ENCODE measurements at regions not wholly inside any gene's neighbourhood (a gene's known extent, or its start where the extent isn't known, plus 50 kb on each side); places are given as distances from the start of the nearest gene placed in this dataset.
"Not testable (repeated sequence)": the region's sequence is repeated elsewhere in the genome, so short reads cannot be mapped to it uniquely, and the experiment has no call there.

GRCh38 chr12:60184096-60184495 is 588.3 kb downstream of the SLC16A7 start:
- no peak for DNase-seq (ENCODE audit: low read depth in 4 of 4, low spot score in 3 of 4)

- no peak for DNase-seq (ENCODE audit: low read depth in 4 of 4, low spot score in 3 of 4)
Observed at GRCh38 chr12:60185060-60185459, 589.2 kb downstream of the SLC16A7 start.

GRCh38 chr12:60191271-60191670 is 595.4 kb downstream of the SLC16A7 start:
- no peak for DNase-seq (ENCODE audit: low read depth in 4 of 4, low spot score in 3 of 4)

- DNase-seq (ENCODE audit: low read depth in 4 of 4, low spot score in 3 of 4) = no peak
Observed at GRCh38 chr12:60191676-60192359, 596.0 kb downstream of the SLC16A7 start.

GRCh38 chr12:60194678-60195077 is 598.8 kb downstream of the SLC16A7 start:
- DNase-seq (ENCODE audit: low read depth in 4 of 4, low spot score in 3 of 4) = no peak

- DNase-seq (ENCODE audit: low read depth in 4 of 4, low spot score in 3 of 4) = no peak
Observed at GRCh38 chr12:60195483-60195882, 599.7 kb downstream of the SLC16A7 start.

- DNase-seq (ENCODE audit: low read depth in 4 of 4, low spot score in 3 of 4) = no peak
Observed at GRCh38 chr12:60196366-60196765, 600.5 kb downstream of the SLC16A7 start.

- DNase-seq (ENCODE audit: low read depth in 4 of 4, low spot score in 3 of 4) = no peak
Observed at GRCh38 chr12:60197589-60197988, 601.8 kb downstream of the SLC16A7 start.

- no peak for DNase-seq (ENCODE audit: low read depth in 4 of 4, low spot score in 3 of 4)
Observed at GRCh38 chr12:60201891-60202290, 606.1 kb downstream of the SLC16A7 start.

- DNase-seq (ENCODE audit: low read depth in 4 of 4, low spot score in 3 of 4) = no peak
Observed at GRCh38 chr12:60205500-60205899, 609.7 kb downstream of the SLC16A7 start.

- no peak for DNase-seq (ENCODE audit: low read depth in 4 of 4, low spot score in 3 of 4)
Observed at GRCh38 chr12:60209521-60209920, 613.7 kb downstream of the SLC16A7 start.

- DNase-seq (ENCODE audit: low read depth in 4 of 4, low spot score in 3 of 4) = no peak
Observed at GRCh38 chr12:60209933-60210332, 614.1 kb downstream of the SLC16A7 start.

- DNase-seq (ENCODE audit: low read depth in 4 of 4, low spot score in 3 of 4) = no peak
Observed at GRCh38 chr12:60210756-60211155, 614.9 kb downstream of the SLC16A7 start.

GRCh38 chr12:60211244-60211643 is 615.4 kb downstream of the SLC16A7 start:
- no peak for DNase-seq (ENCODE audit: low read depth in 4 of 4, low spot score in 3 of 4)

- DNase-seq (ENCODE audit: low read depth in 4 of 4, low spot score in 3 of 4) = no peak
Observed at GRCh38 chr12:60212159-60213000, 616.6 kb downstream of the SLC16A7 start.

GRCh38 chr12:60213272-60213671 is 617.4 kb downstream of the SLC16A7 start:
- DNase-seq (ENCODE audit: low read depth in 4 of 4, low spot score in 3 of 4) = not testable (repeated sequence)

- no peak for DNase-seq (ENCODE audit: low read depth in 4 of 4, low spot score in 3 of 4)
Observed at GRCh38 chr12:60216226-60216625, 620.4 kb downstream of the SLC16A7 start.

- no peak for DNase-seq (ENCODE audit: low read depth in 4 of 4, low spot score in 3 of 4)
Observed at GRCh38 chr12:60223242-60223641, 627.4 kb downstream of the SLC16A7 start.

GRCh38 chr12:60225216-60226000 is 629.6 kb downstream of the SLC16A7 start:
- no peak for DNase-seq (ENCODE audit: low read depth in 4 of 4, low spot score in 3 of 4)

GRCh38 chr12:60227916-60228315 is 632.1 kb downstream of the SLC16A7 start:
- DNase-seq (ENCODE audit: low read depth in 4 of 4, low spot score in 3 of 4) = no peak

- no peak for DNase-seq (ENCODE audit: low read depth in 4 of 4, low spot score in 3 of 4)
Observed at GRCh38 chr12:60230056-60230455, 634.2 kb downstream of the SLC16A7 start.
